SHP77 (cell line): ENCODE measurements at regions not wholly inside any gene's neighbourhood (a gene's known extent, or its start where the extent isn't known, plus 50 kb on each side); places are given as distances from the start of the nearest gene placed in this dataset.

Source experiments
- DNase-seq, 2 experiments: peaks; one replicate each; lab custom pipeline; 2025; lab: John Stamatoyannopoulos, UW

- DNase-seq = no peak
Observed at GRCh38 chr20:53837126-53837826, 233.1 kb downstream of the BCAS1 start.

- DNase-seq = no peak
Observed at GRCh38 chr20:53834749-53835148, 235.6 kb downstream of the BCAS1 start.

GRCh38 chr20:53834062-53834442, 236.3 kb downstream of the BCAS1 start:
- DNase-seq = no peak

- DNase-seq = no peak
Observed at GRCh38 chr20:53833333-53834061, 236.9 kb downstream of the BCAS1 start.

- no peak for DNase-seq
Observed at GRCh38 chr20:53832499-53832898, 237.9 kb downstream of the BCAS1 start.

GRCh38 chr20:53831812-53832211, 238.2 kb upstream of the ZNF217 start:
- no peak for DNase-seq

GRCh38 chr20:53831228-53831627, 237.6 kb upstream of the ZNF217 start:
- DNase-seq = no peak

- DNase-seq = no peak
Observed at GRCh38 chr20:53829724-53830521, 236.3 kb upstream of the ZNF217 start.

- DNase-seq = no peak
Observed at GRCh38 chr20:53829255-53829723, 235.7 kb upstream of the ZNF217 start.

GRCh38 chr20:53828682-53829254, 235.1 kb upstream of the ZNF217 start:
- no peak for DNase-seq

GRCh38 chr20:53828088-53828681, 234.5 kb upstream of the ZNF217 start:
- no peak for DNase-seq

GRCh38 chr20:53827292-53828087, 233.9 kb upstream of the ZNF217 start:
- no peak for DNase-seq

- no peak for DNase-seq
Observed at GRCh38 chr20:53826597-53827291, 233.1 kb upstream of the ZNF217 start.

- DNase-seq = no peak
Observed at GRCh38 chr20:53826090-53826489, 232.5 kb upstream of the ZNF217 start.

GRCh38 chr20:53825282-53825681, 231.6 kb upstream of the ZNF217 start:
- no peak for DNase-seq

GRCh38 chr20:53824779-53825178, 231.1 kb upstream of the ZNF217 start:
- no peak for DNase-seq

GRCh38 chr20:53823121-53823764, 229.6 kb upstream of the ZNF217 start:
- DNase-seq = no peak

- DNase-seq = no peak
Observed at GRCh38 chr20:53822534-53822933, 228.9 kb upstream of the ZNF217 start.

GRCh38 chr20:53819973-53820451, 226.4 kb upstream of the ZNF217 start:
- no peak for DNase-seq
